GM19455 (cell line): ENCODE measurements at regions not wholly inside any gene's neighbourhood (a gene's known extent, or its start where the extent isn't known, plus 50 kb on each side); places are given as distances from the start of the nearest gene placed in this dataset.
"Not testable (repeated sequence)": the region's sequence is repeated elsewhere in the genome, so short reads cannot be mapped to it uniquely, and the experiment has no call there.

Experiments used
- ATAC-seq: cut with Tn5 transposase; IDR thresholded peaks from one replicate; pipeline ENCODE4 v1.9.1; 2021; ENCODE audit not compliant: unreplicated experiment

GRCh38 chr15:60130821-60131220 lies 126.7 kb downstream of the FOXB1 start:
- no peak for ATAC-seq

GRCh38 chr15:60134609-60135008 lies 130.5 kb downstream of the FOXB1 start:
- no peak for ATAC-seq

GRCh38 chr15:60135961-60136360 lies 131.8 kb downstream of the FOXB1 start:
- no peak for ATAC-seq

- no peak for ATAC-seq
Observed at GRCh38 chr15:60137711-60138396, 133.7 kb downstream of the FOXB1 start.

- ATAC-seq: no peak
Observed at GRCh38 chr15:60138397-60138968, 134.4 kb downstream of the FOXB1 start.

- no peak for ATAC-seq
Observed at GRCh38 chr15:60152386-60152785, 148.3 kb downstream of the FOXB1 start.

- ATAC-seq: no peak
Observed at GRCh38 chr15:60154764-60155325, 150.7 kb downstream of the FOXB1 start.

GRCh38 chr15:60155661-60156060 lies 151.6 kb downstream of the FOXB1 start:
- ATAC-seq: no peak

GRCh38 chr15:60160909-60161308 lies 156.8 kb downstream of the FOXB1 start:
- no peak for ATAC-seq

GRCh38 chr15:60161704-60162103 lies 157.6 kb downstream of the FOXB1 start:
- no peak for ATAC-seq

GRCh38 chr15:60162251-60162967 lies 158.3 kb downstream of the FOXB1 start:
- no peak for ATAC-seq

GRCh38 chr15:60162968-60163355 lies 158.9 kb downstream of the FOXB1 start:
- no peak for ATAC-seq

GRCh38 chr15:60165111-60165510 lies 161.0 kb downstream of the FOXB1 start:
- no peak for ATAC-seq

- no peak for ATAC-seq
Observed at GRCh38 chr15:60172143-60172542, 168.0 kb downstream of the FOXB1 start.

GRCh38 chr15:60179786-60180391 lies 175.8 kb downstream of the FOXB1 start:
- no peak for ATAC-seq

- not testable (repeated sequence) for ATAC-seq
Observed at GRCh38 chr15:60181957-60182356, 177.8 kb downstream of the FOXB1 start.

GRCh38 chr15:60183366-60183765 lies 179.3 kb downstream of the FOXB1 start:
- no peak for ATAC-seq

GRCh38 chr15:60184579-60184978 lies 180.5 kb downstream of the FOXB1 start:
- no peak for ATAC-seq

- ATAC-seq: no peak
Observed at GRCh38 chr15:60191016-60191415, 186.9 kb downstream of the FOXB1 start.

GRCh38 chr15:60191821-60192220 lies 187.7 kb downstream of the FOXB1 start:
- ATAC-seq: no peak

- ATAC-seq: no peak
Observed at GRCh38 chr15:60195611-60196010, 191.5 kb downstream of the FOXB1 start.
